Kidney epithelial cell (primary cell): ENCODE measurements at regions not wholly inside any gene's neighbourhood (a gene's known extent, or its start where the extent isn't known, plus 50 kb on each side); places are given as distances from the start of the nearest gene placed in this dataset.

Source experiments
- DNase-seq: peaks from one replicate; pipeline ENCODE4 v3.0.0-alpha.2; 2010; ENCODE audit warnings: low read depth
- H3K27me3 ChIP-seq: 2 replicates; pipeline ENCODE4 v1.6.0; 2011; ENCODE audit warnings: low read length; ENCODE audit not compliant: control insufficient read depth, insufficient read depth
- H3K36me3 ChIP-seq: 2 replicates; pipeline ENCODE4 v1.5.1; 2011; ENCODE audit warnings: low read length; ENCODE audit not compliant: control insufficient read depth, insufficient read depth
- H3K4me3 ChIP-seq: 2 replicates; pipeline ENCODE4 v1.5.1; 2011; ENCODE audit warnings: low read depth, mild to moderate bottlenecking, control low read depth, low read length
- TF ChIP-seq, protein P1 (sequence below): IDR thresholded peaks from 2 replicates; pipeline ENCODE4 v1.5.1; 2011; ENCODE audit warnings: mild to moderate bottlenecking, moderate library complexity, low read length, control low read depth, inconsistent platforms; ENCODE audit not compliant: insufficient read depth, poor library complexity, severe bottlenecking

GRCh38 chr13:31922724-31923123, 108.8 kb upstream of the FRY start:
- TF ChIP-seq, protein P1, sequence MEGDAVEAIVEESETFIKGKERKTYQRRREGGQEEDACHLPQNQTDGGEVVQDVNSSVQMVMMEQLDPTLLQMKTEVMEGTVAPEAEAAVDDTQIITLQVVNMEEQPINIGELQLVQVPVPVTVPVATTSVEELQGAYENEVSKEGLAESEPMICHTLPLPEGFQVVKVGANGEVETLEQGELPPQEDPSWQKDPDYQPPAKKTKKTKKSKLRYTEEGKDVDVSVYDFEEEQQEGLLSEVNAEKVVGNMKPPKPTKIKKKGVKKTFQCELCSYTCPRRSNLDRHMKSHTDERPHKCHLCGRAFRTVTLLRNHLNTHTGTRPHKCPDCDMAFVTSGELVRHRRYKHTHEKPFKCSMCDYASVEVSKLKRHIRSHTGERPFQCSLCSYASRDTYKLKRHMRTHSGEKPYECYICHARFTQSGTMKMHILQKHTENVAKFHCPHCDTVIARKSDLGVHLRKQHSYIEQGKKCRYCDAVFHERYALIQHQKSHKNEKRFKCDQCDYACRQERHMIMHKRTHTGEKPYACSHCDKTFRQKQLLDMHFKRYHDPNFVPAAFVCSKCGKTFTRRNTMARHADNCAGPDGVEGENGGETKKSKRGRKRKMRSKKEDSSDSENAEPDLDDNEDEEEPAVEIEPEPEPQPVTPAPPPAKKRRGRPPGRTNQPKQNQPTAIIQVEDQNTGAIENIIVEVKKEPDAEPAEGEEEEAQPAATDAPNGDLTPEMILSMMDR: no peak
- H3K27me3 ChIP-seq: no peaks in the 10 kb centered on the region

DNA sequence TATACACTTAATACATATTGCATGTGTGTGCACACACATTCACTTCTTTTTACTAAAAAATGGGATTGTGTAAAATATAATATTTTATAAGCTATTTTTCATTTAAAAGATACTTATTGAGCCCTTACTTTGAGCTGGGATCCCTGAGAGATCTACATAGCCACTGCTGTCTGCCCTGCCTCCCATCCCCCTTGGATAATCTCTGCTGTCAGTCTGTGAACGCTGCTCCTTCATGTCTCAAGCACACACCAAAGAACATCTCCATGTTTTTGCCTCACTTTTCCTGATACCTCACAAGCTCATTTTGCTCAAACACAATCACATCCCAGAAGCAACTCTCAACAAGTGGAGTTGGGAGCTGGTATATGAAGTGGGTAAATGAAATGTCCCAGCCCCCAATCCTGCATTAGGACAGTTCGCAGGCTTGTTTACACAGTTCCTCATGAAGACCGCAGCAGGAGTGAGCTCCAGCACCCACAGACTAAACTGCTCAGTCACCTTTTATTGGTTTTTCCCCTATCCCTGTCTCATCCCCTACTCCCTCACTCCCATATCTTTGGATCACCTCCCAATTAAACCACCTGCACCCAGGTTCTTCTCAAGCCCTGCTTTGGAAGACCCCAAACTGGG, 108.3 kb upstream of the FRY start:
- no peak for DNase-seq
- H3K27me3 ChIP-seq: no peaks in the 10 kb centered on the region

More at GRCh38 chr13:31922724-31923123, 108.8 kb upstream of the FRY start:
- H3K4me3 ChIP-seq: no peak overlapping the region
- DNase-seq: no peak
- H3K36me3 ChIP-seq: no peaks in the 10 kb centered on the region

GRCh38 chr13:31925079-31925478, 106.5 kb upstream of the FRY start:
- no peak for DNase-seq
- no peaks in the 10 kb centered on the region for H3K27me3 ChIP-seq
- no peaks in the 10 kb centered on the region for H3K36me3 ChIP-seq
- H3K4me3 ChIP-seq: no peak overlapping the region
- TF ChIP-seq, protein P1: no peak

More for the DNA sequence above, 108.3 kb upstream of the FRY start:
- TF ChIP-seq, protein P1: no peak
- Histone ChIP-seq H3K36me3 (no peaks in the 10 kb centered on the region), H3K4me3 (no peak overlapping the region)

GRCh38 chr13:31927219-31927653, 104.3 kb upstream of the FRY start:
- H3K4me3 ChIP-seq: no peak overlapping the region
- H3K36me3 ChIP-seq: no peaks in the 10 kb centered on the region
- DNase-seq: no peak
- no peaks in the 10 kb centered on the region for H3K27me3 ChIP-seq
- TF ChIP-seq, protein P1: no peak

DNA sequence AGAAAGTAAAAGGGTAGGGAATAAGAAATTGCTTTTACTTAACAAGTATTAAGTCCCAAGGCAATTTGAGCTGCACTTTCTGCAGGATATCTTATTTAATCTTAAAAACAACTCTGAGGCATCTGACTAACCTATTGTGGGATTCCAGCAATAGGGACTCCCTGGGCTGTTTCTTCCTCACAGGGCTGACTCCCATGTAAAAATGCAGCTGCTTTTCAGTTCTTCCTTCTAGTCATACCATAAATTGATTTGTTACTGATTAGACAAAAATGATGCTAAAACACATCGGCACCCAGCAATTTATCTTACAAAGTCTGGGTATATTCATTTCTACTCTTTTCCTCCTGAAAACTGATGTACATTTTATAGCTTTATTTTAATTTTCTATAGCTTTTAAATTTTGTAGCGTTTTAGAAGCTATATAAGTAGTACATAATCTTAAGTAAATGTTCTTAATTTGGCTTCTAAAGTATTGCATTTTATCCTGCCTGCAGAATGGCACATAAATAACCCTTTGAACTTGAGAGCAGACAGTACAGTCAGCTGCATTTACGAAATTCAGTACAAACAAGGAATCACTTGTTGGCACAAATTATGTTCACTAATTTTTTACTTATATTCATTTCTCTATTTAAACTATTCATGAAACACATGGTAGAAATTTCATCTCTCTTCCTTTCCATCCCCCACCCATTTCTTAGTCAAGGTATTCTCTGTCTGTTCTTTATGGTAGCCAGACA, 102.4 kb upstream of the FRY start:
- TF ChIP-seq, protein P1: no peak
- no peaks in the 10 kb centered on the region for H3K27me3 ChIP-seq
- DNase-seq: no peak
- no peaks in the 10 kb centered on the region for H3K36me3 ChIP-seq
- H3K4me3 ChIP-seq: no peak overlapping the region
